GM23338 (cell line): ENCODE measurements at regions not wholly inside any gene's neighbourhood (a gene's known extent, or its start where the extent isn't known, plus 50 kb on each side); places are given as distances from the start of the nearest gene placed in this dataset.

Source experiments
- ATAC-seq: fragments of 200-7000 bp; cut with Tn5 transposase; 3 replicates; pipeline ENCODE4 v1.9.1; 2020
- DNase-seq: peaks from one replicate; pipeline ENCODE4 v3.0.0-alpha.2; 2015; ENCODE audit warnings: low spot score
- H2AFZ ChIP-seq: fragments of 200-600 bp; sonication (generic); 2 replicates; pipeline ENCODE4 v1.8.0; 2016; ENCODE audit warnings: antibody characterized with exemption, mild to moderate bottlenecking, moderate library complexity
- H3F3A ChIP-seq: fragments of 200-600 bp; sonication (generic); replicated peaks from 2 replicates; pipeline ENCODE4 v1.8.0; 2017; ENCODE audit warnings: antibody characterized with exemption, mixed run types, low read depth
- H3K27ac ChIP-seq: fragments of 200-600 bp; sonication (generic); 2 replicates; pipeline ENCODE4 v1.6.1; 2016; ENCODE audit warnings: low read depth
- H3K27me3 ChIP-seq: fragments of 200-600 bp; sonication (generic); 2 replicates; pipeline ENCODE4 v1.8.0; 2016; ENCODE audit warnings: mild to moderate bottlenecking, mixed run types, moderate library complexity; ENCODE audit not compliant: insufficient read depth
- H3K36me3 ChIP-seq: fragments of 200-600 bp; sonication (generic); 2 replicates; pipeline ENCODE4 v1.8.0; 2016; ENCODE audit warnings: mild to moderate bottlenecking; ENCODE audit not compliant: insufficient read depth
- H3K4me1 ChIP-seq: fragments of 200-600 bp; sonication (generic); 2 replicates; pipeline ENCODE4 v1.8.0; 2016; ENCODE audit warnings: mild to moderate bottlenecking, moderate library complexity; ENCODE audit not compliant: insufficient read depth
- H3K4me2 ChIP-seq: fragments of 200-600 bp; sonication (generic); 2 replicates; pipeline ENCODE4 v1.7.1; 2017; ENCODE audit warnings: mixed run types
- H3K4me3 ChIP-seq: fragments of 200-600 bp; sonication (generic); 2 replicates; pipeline ENCODE4 v1.6.1; 2016; ENCODE audit warnings: mixed run types
- H3K79me2 ChIP-seq: fragments of 200-600 bp; sonication (generic); replicated peaks from 2 replicates; pipeline ENCODE4 v1.8.0; 2017; ENCODE audit warnings: mild to moderate bottlenecking; ENCODE audit not compliant: insufficient read depth
- H3K9me2 ChIP-seq: fragments of 200-600 bp; sonication (generic); 2 replicates; pipeline ENCODE4 v1.8.0; 2017; ENCODE audit not compliant: insufficient read depth
- H4K20me1 ChIP-seq: fragments of 200-600 bp; sonication (generic); replicated peaks from 2 replicates; pipeline ENCODE4 v1.8.0; 2017; ENCODE audit warnings: mild to moderate bottlenecking; ENCODE audit not compliant: insufficient read depth
- H3K27ac Mint-ChIP-seq: 2 replicates; pipeline ENCODE4 v1.8.0; 2020; ENCODE audit warnings: inconsistent platforms, mild to moderate bottlenecking, moderate library complexity, mixed read lengths
- H3K27me3 Mint-ChIP-seq: 3 replicates; pipeline ENCODE4 v1.8.0; 2022; ENCODE audit warnings: low read depth, mild to moderate bottlenecking, moderate library complexity, mixed read lengths, inconsistent platforms; ENCODE audit not compliant: insufficient read depth, poor library complexity
- H3K36me3 Mint-ChIP-seq: 3 replicates; pipeline ENCODE4 v1.8.0; 2021; ENCODE audit warnings: low read depth, mild to moderate bottlenecking, inconsistent platforms, moderate library complexity, mixed read lengths
- H3K4me1 Mint-ChIP-seq: 3 replicates; pipeline ENCODE4 v1.8.0; 2020; ENCODE audit warnings: mild to moderate bottlenecking, inconsistent platforms, mixed read lengths
- H3K4me3 Mint-ChIP-seq: 3 replicates; pipeline ENCODE4 v1.8.0; 2021; ENCODE audit warnings: moderate library complexity, mild to moderate bottlenecking, inconsistent platforms, mixed read lengths
- H3K9me3 Mint-ChIP-seq: 3 replicates; pipeline ENCODE4 v1.8.0; 2020; ENCODE audit warnings: moderate library complexity, mild to moderate bottlenecking, inconsistent platforms, mixed read lengths
- CREB1 ChIP-seq: fragments of 250-450 bp; sonication (Bioruptor Pico); IDR thresholded peaks from 2 replicates; pipeline ENCODE4 v1.5.0; 2020; ENCODE audit warnings: low read depth, mild to moderate bottlenecking, moderate library complexity
- CTCF ChIP-seq, 2 experiments: fragments of 200-600 bp in 1 of 2; sonication (generic) in 1 of 2; conservative IDR thresholded peaks; 2 replicates each; pipeline versions ENCODE4 v1.5.1 to v1.6.1; 2016 to 2017; ENCODE audit warnings: antibody characterized with exemption in 2 of 2, low read depth in 2 of 2, mild to moderate bottlenecking in 2 of 2, moderate library complexity in 1 of 2
- ETS1 ChIP-seq: IDR thresholded peaks from 2 replicates; pipeline ENCODE4 v1.6.1; 2016; ENCODE audit warnings: antibody characterized with exemption
- EZH2 ChIP-seq: fragments of 200-600 bp; sonication (generic); IDR thresholded peaks from one replicate; pipeline ENCODE4 v1.8.0; 2017; ENCODE audit warnings: antibody characterized with exemption, mild to moderate bottlenecking, low read depth; ENCODE audit not compliant: unreplicated experiment
- POLR2AphosphoS5 ChIP-seq: IDR thresholded peaks from 2 replicates; pipeline ENCODE4 v1.6.1; 2016; ENCODE audit warnings: antibody characterized with exemption, low read depth
- STAT1 ChIP-seq: IDR thresholded peaks from one replicate; pipeline ENCODE4 v1.6.1; 2016; ENCODE audit warnings: antibody characterized with exemption; ENCODE audit not compliant: unreplicated experiment
- ZNF331 ChIP-seq: fragments of 250-450 bp; sonication (Bioruptor Pico); IDR thresholded peaks from 2 replicates; pipeline ENCODE4 v1.5.0; 2020; ENCODE audit warnings: low read depth, mild to moderate bottlenecking, moderate library complexity

DNA sequence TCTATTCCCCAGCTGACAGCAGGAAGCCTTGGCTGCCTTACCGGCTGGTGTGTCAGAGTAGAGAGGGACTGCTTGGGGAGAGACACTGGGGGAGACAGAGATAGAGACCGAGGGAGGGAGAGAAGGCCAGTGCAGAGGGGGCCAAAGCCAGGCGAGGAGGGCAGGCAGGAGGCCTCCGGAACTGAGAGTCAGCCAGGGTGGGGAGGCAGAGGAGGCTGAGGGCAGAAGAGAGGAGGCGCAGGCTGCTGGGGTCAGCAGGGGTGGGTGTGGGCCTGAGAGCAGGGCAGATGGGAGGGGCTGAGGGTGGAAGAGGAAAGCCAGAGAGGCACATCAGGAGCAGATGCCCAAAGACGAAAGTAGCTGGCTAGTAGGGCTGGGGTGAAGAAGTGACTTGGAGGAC is 57.2 kb upstream of the PAX2 start (continued):
- TF ChIP-seq CREB1 (CRISPR knock-in tag) (no peak), EZH2 (no peak), ETS1 (no peak), CTCF (conservative IDR thresholded peaks at IDR 0.05; ENCODE audit: low read depth in 2 of 2) (no peak), STAT1 (no peak)

- Mint-ChIP-seq H3K9me3 (no peaks in the 10 kb centered on the region; the same call in 2 of the 3 replicates), H3K27ac (no peak overlapping the region), H3K36me3 (no peaks in the 10 kb centered on the region), H3K27me3 (peaks cover 2% of the 10 kb centered on the region), H3K4me1 (no peaks in the 10 kb centered on the region), H3K4me3 (no peak overlapping the region)
- H3K36me3 ChIP-seq, result no peaks in the 10 kb centered on the region
- no peak for DNase-seq
- H4K20me1 ChIP-seq, result no peaks in the 10 kb centered on the region
- no peaks in the 10 kb centered on the region for H3F3A ChIP-seq
- no peaks in the 10 kb centered on the region for H3K4me1 ChIP-seq
- TF ChIP-seq POLR2AphosphoS5 (no peak), ZNF331 (CRISPR knock-in tag) (no peak), ETS1 (no peak)
- H3K9me2 ChIP-seq, result no peaks in the 10 kb centered on the region
- no peaks in the 10 kb centered on the region for H3K79me2 ChIP-seq
- no peak overlapping the region for H3K4me2 ChIP-seq
- H3K4me3 ChIP-seq, result no peak overlapping the region
- ATAC-seq, result no peak
- H3K27ac ChIP-seq, result no peak overlapping the region
- H2AFZ ChIP-seq, result no peak overlapping the region
- peaks cover 5% of the 10 kb centered on the region; the same call in 1 of the 2 replicates for H3K27me3 ChIP-seq
Measured at GRCh38 chr10:100693821-100694220, 51.6 kb upstream of the PAX2 start.
